Activated CD8-positive, alpha-beta T cell treated with anti-CD3 and anti-CD28 coated beads for 36 hours (primary cell): ENCODE measurements at regions not wholly inside any gene's neighbourhood (a gene's known extent, or its start where the extent isn't known, plus 50 kb on each side); places are given as distances from the start of the nearest gene placed in this dataset.

Experiments
- ATAC-seq: fragments of 200-7000 bp; cut with Tn5 transposase; one replicate; pipeline ENCODE4 v1.10.0; 2021; ENCODE audit warnings: mild to moderate bottlenecking, moderate library complexity
- CTCF ChIA-PET: fragments of 350-600 bp; sonication (Branson Sonifier 250); formaldehyde crosslinking; loops from one replicate; lab custom pipeline; 2021; ENCODE audit warnings: antibody characterized with exemption; lab: Charles Lee
- POLR2A ChIA-PET: fragments of 350-600 bp; sonication (Branson Sonifier 250); formaldehyde crosslinking; loops from one replicate; lab custom pipeline; 2021; ENCODE audit warnings: antibody characterized with exemption; lab: Charles Lee
- DNase-seq: peaks from one replicate; pipeline ENCODE4 v3.0.0-alpha.2; 2020
- H3K27ac Mint-ChIP-seq: one replicate; pipeline ENCODE4 v1.8.0; 2021; ENCODE audit warnings: mild to moderate bottlenecking, mixed read lengths
- H3K27me3 Mint-ChIP-seq: one replicate; pipeline ENCODE4 v1.8.0; 2021; ENCODE audit warnings: mixed read lengths
- H3K36me3 Mint-ChIP-seq: one replicate; pipeline ENCODE4 v1.8.0; 2021; ENCODE audit warnings: low read depth, mixed read lengths
- H3K4me1 Mint-ChIP-seq: one replicate; pipeline ENCODE4 v1.8.0; 2021; ENCODE audit warnings: low read depth, mixed read lengths
- H3K4me3 Mint-ChIP-seq: one replicate; pipeline ENCODE4 v1.8.0; 2021; ENCODE audit warnings: mild to moderate bottlenecking, moderate library complexity, mixed read lengths
- H3K9me3 Mint-ChIP-seq: one replicate; pipeline ENCODE4 v1.8.0; 2021; ENCODE audit warnings: mixed read lengths
- intact Hi-C: fragments of 100-400 bp; cut with micrococcal nuclease; formaldehyde crosslinking; loops from one replicate; pipeline ENCODE4 v1.10.0; 2022
- TF ChIP-seq, protein P1 (sequence below): fragments of 200-600 bp; IDR thresholded peaks from one replicate; pipeline ENCODE4 v1.8.0; 2022; ENCODE audit warnings: antibody characterized with exemption, mild to moderate bottlenecking

DNA sequence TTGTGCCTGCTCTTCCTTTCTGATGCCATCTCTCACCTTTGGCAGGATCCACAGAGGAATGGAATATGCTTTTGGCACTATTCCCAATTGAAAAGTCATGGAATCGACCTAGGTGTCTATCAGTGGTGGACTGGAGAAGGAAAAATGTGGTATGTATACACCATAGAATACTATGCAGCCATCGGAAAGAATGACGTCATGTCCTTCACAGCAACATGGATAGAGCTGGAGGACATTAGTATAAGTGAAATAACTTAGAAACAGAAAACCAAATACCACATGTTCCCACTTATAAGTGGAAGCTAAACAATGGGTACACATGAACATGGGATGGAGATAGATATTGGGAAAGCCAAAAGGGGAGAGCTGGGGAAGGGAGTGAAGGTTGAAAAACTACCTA is 58.3 kb upstream of the SMIM31 start:
- Mint-ChIP-seq H3K4me3 (no peak overlapping the region), H3K9me3 (no peaks in the 10 kb centered on the region), H3K4me1 (no peaks in the 10 kb centered on the region), H3K27me3 (no peaks in the 10 kb centered on the region), H3K27ac (no peak overlapping the region), H3K36me3 (no peaks in the 10 kb centered on the region)
- ATAC-seq (no peak), DNase-seq (no peak)
- POLR2A ChIA-PET: no interaction called here
- CTCF ChIA-PET: interaction anchor here (1.3 kb wide), 1 partner anchor 18 kb away, joined by 3 read pairs; no protein-coding TSS in a partner anchor
- intact Hi-C loops: no loop called here
- TF ChIP-seq, protein P1, sequence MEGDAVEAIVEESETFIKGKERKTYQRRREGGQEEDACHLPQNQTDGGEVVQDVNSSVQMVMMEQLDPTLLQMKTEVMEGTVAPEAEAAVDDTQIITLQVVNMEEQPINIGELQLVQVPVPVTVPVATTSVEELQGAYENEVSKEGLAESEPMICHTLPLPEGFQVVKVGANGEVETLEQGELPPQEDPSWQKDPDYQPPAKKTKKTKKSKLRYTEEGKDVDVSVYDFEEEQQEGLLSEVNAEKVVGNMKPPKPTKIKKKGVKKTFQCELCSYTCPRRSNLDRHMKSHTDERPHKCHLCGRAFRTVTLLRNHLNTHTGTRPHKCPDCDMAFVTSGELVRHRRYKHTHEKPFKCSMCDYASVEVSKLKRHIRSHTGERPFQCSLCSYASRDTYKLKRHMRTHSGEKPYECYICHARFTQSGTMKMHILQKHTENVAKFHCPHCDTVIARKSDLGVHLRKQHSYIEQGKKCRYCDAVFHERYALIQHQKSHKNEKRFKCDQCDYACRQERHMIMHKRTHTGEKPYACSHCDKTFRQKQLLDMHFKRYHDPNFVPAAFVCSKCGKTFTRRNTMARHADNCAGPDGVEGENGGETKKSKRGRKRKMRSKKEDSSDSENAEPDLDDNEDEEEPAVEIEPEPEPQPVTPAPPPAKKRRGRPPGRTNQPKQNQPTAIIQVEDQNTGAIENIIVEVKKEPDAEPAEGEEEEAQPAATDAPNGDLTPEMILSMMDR: no peak

DNA sequence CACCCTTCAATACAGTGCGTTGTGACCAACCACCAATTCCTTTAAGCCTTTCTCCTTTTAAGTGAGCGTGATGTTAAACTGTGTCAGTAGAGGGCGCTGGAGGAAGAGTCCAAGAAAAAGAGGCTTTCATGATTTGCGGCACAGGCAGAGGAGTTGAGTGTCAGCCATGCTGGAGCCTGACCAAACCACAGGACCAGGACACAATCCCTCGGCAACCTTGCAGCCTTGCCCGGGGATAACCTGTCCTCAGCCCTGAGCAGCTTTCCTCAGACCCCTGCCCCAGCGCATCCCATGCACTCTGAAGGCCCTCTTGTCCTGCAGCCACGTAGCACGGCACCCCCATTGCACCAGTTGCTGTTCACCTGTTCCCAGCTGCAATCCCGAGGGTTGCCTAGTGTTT is 53.5 kb upstream of the SMIM31 start:
- no peaks in the 10 kb centered on the region for H3K9me3 Mint-ChIP-seq
- H3K27ac Mint-ChIP-seq: no peak overlapping the region
- no peaks in the 10 kb centered on the region for H3K27me3 Mint-ChIP-seq
- ChIA-PET CTCF (no interaction called here), POLR2A (no interaction called here)
- DNase-seq: peak; percentile 27
- no peaks in the 10 kb centered on the region for H3K4me1 Mint-ChIP-seq
- TF ChIP-seq, protein P1: no peak
- no peak overlapping the region for H3K4me3 Mint-ChIP-seq
- intact Hi-C loops: no loop called here
- ATAC-seq: no peak
- no peaks in the 10 kb centered on the region for H3K36me3 Mint-ChIP-seq

DNA sequence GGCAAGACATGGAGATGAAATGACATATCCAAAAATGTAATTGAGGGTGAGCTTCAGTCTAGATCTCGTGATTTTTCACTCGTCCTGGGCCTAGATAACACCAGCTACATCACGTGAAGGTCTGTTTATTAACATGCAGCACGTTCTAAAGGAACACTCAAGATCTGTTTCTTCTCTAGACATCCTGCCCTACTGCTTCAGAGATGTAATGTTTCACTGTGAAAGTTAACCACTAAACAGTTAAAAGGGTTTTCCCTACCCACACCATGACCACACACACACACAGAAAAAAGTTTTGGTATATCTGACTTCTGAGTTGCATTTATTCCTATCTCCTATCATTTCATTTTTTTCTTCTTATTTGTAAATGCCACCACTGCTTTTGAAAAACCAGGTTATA is 52.3 kb upstream of the SMIM31 start:
- ATAC-seq (no peak), DNase-seq (no peak)
- CTCF ChIA-PET: no interaction called here
- Mint-ChIP-seq H3K9me3 (no peaks in the 10 kb centered on the region), H3K27ac (no peak overlapping the region), H3K4me3 (no peak overlapping the region), H3K27me3 (no peaks in the 10 kb centered on the region), H3K36me3 (no peaks in the 10 kb centered on the region), H3K4me1 (no peaks in the 10 kb centered on the region)
- TF ChIP-seq, protein P1: no peak
- POLR2A ChIA-PET: no interaction called here
- intact Hi-C loops: no loop called here
